AG09319 (cell line): ENCODE measurements at regions not wholly inside any gene's neighbourhood (a gene's known extent, or its start where the extent isn't known, plus 50 kb on each side); places are given as distances from the start of the nearest gene placed in this dataset.

ENCODE experiments used
- DNase-seq: peaks from one replicate; pipeline ENCODE4 v3.0.0-alpha.2; 2010; ENCODE audit warnings: low read depth; ENCODE audit errors: extremely low read depth
- TF ChIP-seq, protein P1 (sequence below): IDR thresholded peaks from 2 replicates; pipeline ENCODE4 v1.5.1; 2011; ENCODE audit warnings: low read depth, mild to moderate bottlenecking, inconsistent platforms, low read length, moderate library complexity

DNA sequence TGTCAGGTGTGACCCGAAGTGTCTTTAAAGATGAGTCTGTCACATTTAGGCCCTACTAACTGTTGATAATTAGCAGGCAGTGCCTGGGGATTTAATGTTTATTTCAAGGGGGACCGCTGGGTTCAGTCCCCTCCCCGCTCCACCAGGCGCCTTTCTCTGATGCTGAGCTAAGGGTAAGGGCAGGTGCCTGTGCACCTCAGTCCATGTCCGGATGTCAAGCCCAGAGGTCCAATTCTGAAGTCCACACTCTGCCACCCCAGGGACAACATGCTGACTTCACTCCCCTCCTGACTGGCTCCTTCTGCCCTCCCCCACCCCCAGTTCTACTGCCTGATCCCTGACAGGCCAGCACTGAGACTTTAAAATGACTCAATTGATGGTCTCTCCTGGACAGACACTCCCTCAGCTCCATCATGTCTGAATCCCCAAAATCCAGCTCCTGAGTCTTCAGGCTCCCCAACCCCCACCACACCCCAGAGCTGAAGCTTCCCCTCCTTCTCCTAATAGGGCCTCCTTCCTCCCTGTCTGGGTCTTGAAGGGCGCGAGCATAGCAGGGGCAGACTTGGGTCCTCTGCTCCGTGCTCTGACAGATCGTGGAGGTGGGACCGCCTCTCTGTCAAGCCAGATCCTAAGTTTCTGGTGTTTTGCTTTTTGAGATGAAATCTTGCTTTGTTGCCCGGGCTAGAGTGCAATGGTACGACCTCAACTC lies 49.8 kb upstream of the ANO1 start:
- TF ChIP-seq, protein P1, sequence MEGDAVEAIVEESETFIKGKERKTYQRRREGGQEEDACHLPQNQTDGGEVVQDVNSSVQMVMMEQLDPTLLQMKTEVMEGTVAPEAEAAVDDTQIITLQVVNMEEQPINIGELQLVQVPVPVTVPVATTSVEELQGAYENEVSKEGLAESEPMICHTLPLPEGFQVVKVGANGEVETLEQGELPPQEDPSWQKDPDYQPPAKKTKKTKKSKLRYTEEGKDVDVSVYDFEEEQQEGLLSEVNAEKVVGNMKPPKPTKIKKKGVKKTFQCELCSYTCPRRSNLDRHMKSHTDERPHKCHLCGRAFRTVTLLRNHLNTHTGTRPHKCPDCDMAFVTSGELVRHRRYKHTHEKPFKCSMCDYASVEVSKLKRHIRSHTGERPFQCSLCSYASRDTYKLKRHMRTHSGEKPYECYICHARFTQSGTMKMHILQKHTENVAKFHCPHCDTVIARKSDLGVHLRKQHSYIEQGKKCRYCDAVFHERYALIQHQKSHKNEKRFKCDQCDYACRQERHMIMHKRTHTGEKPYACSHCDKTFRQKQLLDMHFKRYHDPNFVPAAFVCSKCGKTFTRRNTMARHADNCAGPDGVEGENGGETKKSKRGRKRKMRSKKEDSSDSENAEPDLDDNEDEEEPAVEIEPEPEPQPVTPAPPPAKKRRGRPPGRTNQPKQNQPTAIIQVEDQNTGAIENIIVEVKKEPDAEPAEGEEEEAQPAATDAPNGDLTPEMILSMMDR, result no peak
- no peak for DNase-seq
